ENCODE measurements at regions not wholly inside any gene's neighbourhood (a gene's known extent, or its start where the extent isn't known, plus 50 kb on each side); places are given as distances from the start of the nearest gene placed in this dataset.

DNA sequence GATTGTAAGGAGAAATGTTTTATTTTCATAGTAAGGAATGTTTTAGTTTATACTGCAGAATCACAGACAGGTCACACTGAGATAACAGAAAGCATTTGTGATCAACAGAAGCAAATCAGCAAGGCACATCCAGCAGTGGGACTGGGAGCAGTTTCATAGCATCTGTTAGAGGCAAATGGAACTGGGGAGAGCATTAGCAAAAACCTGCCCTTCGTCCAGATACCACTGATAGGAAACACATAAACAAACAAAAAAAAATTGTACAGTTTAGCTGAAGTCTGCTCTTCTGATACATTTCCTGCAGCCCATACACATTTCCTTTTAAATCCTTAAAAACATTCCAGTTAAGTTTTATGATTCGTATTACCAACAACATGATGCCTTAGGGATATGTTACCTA, 374.3 kb downstream of the PCDH7 start:
- H3K27me3 Mint-ChIP-seq (ENCODE audit: low read depth in 3 of 3), result no peaks in the 10 kb centered on the region
- no peak overlapping the region for H2AFZ ChIP-seq (ENCODE audit: insufficient read depth, low read depth, low read length, poor library complexity, severe bottlenecking)
- no peak overlapping the region for H3K4me3 Mint-ChIP-seq
- H3K36me3 ChIP-seq (replicated peaks in 1 of 2; ENCODE audit: control insufficient read depth in 1 of 2, insufficient read depth in 2 of 2, low read length in 2 of 2), result no peaks in the 10 kb centered on the region
- no peaks in the 10 kb centered on the region for H3K36me3 Mint-ChIP-seq
- H3K27ac Mint-ChIP-seq, result no peak overlapping the region
- H4K20me1 ChIP-seq (ENCODE audit: insufficient read depth, low read length), result no peaks in the 10 kb centered on the region
- H3K4me2 ChIP-seq (replicated peaks; ENCODE audit: extremely low read depth, low read length, poor library complexity, severe bottlenecking), result no peak overlapping the region
- H3K79me2 ChIP-seq (ENCODE audit: insufficient read depth, low read length), result no peaks in the 10 kb centered on the region
- no peak overlapping the region for H3K27ac ChIP-seq (ENCODE audit: low read depth in 1 of 2, low read length in 2 of 2)
- H3K4me1 ChIP-seq (ENCODE audit: control insufficient read depth in 1 of 2, insufficient read depth in 2 of 2, low read length in 2 of 2), result no peaks in the 10 kb centered on the region
- no peak overlapping the region for H3K4me3 ChIP-seq (replicated peaks in 1 of 3; ENCODE audit: low read depth in 2 of 3, low read length in 3 of 3)
- no peaks in the 10 kb centered on the region for H3K4me1 Mint-ChIP-seq
- no CpG with 5 or more reads among the region's 2 CpGs for WGBS (ENCODE audit: insufficient coverage)
- no peak for DNase-seq
- intact Hi-C loops (cut with micrococcal nuclease), result no loop called here
- H3K9me3 Mint-ChIP-seq, result peaks cover 0 to 3% (median 0%) of the 10 kb centered on the region in 7 donors
- no peaks in the 10 kb centered on the region for H3K9me3 ChIP-seq (replicated peaks in 1 of 2; ENCODE audit: control insufficient read depth in 1 of 2, insufficient read depth in 1 of 2, low read length in 2 of 2)
- TF ChIP-seq, protein P1, sequence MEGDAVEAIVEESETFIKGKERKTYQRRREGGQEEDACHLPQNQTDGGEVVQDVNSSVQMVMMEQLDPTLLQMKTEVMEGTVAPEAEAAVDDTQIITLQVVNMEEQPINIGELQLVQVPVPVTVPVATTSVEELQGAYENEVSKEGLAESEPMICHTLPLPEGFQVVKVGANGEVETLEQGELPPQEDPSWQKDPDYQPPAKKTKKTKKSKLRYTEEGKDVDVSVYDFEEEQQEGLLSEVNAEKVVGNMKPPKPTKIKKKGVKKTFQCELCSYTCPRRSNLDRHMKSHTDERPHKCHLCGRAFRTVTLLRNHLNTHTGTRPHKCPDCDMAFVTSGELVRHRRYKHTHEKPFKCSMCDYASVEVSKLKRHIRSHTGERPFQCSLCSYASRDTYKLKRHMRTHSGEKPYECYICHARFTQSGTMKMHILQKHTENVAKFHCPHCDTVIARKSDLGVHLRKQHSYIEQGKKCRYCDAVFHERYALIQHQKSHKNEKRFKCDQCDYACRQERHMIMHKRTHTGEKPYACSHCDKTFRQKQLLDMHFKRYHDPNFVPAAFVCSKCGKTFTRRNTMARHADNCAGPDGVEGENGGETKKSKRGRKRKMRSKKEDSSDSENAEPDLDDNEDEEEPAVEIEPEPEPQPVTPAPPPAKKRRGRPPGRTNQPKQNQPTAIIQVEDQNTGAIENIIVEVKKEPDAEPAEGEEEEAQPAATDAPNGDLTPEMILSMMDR (IDR thresholded peaks at IDR 0.05), result no peak
- H3K27me3 ChIP-seq (ENCODE audit: control insufficient read depth in 2 of 2, insufficient read depth in 2 of 2, low read length in 2 of 2), result no peaks in the 10 kb centered on the region
- H3K9ac ChIP-seq (ENCODE audit: insufficient read depth, low read length, poor library complexity, severe bottlenecking), result no peak overlapping the region

DNA sequence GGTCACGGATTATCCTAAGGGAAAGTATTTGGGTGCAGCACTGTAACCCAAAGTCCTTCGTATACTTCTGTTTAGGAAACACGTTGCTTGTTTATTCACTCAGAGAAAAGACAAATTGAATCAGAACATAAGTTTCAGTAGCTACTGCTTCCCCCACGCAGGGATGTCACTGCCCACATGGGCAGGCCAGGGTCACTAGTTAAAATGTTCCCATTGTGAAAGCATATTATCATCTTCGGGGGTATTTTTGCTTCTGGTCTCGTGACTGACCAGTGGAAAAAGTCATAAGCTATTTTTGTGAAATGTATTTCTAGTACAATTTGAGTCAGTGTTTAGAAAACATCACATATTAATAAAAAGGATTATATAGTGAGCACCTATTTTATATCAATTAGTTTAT, 377.8 kb downstream of the PCDH7 start:
- no peaks in the 10 kb centered on the region for H3K36me3 Mint-ChIP-seq

More for the DNA sequence above, 377.8 kb downstream of the PCDH7 start:
- Histone ChIP-seq H3K4me2 (replicated peaks; ENCODE audit: extremely low read depth, low read length, poor library complexity, severe bottlenecking) (no peak overlapping the region), H3K4me3 (replicated peaks in 1 of 3; ENCODE audit: low read depth in 2 of 3, low read length in 3 of 3) (no peak overlapping the region), H3K36me3 (replicated peaks in 1 of 2; ENCODE audit: control insufficient read depth in 1 of 2, insufficient read depth in 2 of 2, low read length in 2 of 2) (no peaks in the 10 kb centered on the region), H3K27ac (ENCODE audit: low read depth in 1 of 2, low read length in 2 of 2) (no peak overlapping the region), H3K4me1 (ENCODE audit: control insufficient read depth in 1 of 2, insufficient read depth in 2 of 2, low read length in 2 of 2) (no peaks in the 10 kb centered on the region), H3K27me3 (ENCODE audit: control insufficient read depth in 2 of 2, insufficient read depth in 2 of 2, low read length in 2 of 2) (no peaks in the 10 kb centered on the region), H3K79me2 (ENCODE audit: insufficient read depth, low read length) (no peaks in the 10 kb centered on the region), H4K20me1 (ENCODE audit: insufficient read depth, low read length) (no peaks in the 10 kb centered on the region), H2AFZ (ENCODE audit: insufficient read depth, low read depth, low read length, poor library complexity, severe bottlenecking) (no peak overlapping the region), H3K9ac (ENCODE audit: insufficient read depth, low read length, poor library complexity, severe bottlenecking) (no peak overlapping the region), H3K9me3 (replicated peaks in 1 of 2; ENCODE audit: control insufficient read depth in 1 of 2, insufficient read depth in 1 of 2, low read length in 2 of 2) (no peaks in the 10 kb centered on the region)
- intact Hi-C loops (cut with micrococcal nuclease), result no loop called here
- Mint-ChIP-seq H3K9me3 (peaks cover 0 to 3% (median 0%) of the 10 kb centered on the region in 7 donors), H3K27ac (no peak overlapping the region), H3K27me3 (ENCODE audit: low read depth in 3 of 3) (no peaks in the 10 kb centered on the region), H3K4me1 (no peaks in the 10 kb centered on the region), H3K4me3 (no peak overlapping the region)
- TF ChIP-seq, protein P1 (IDR thresholded peaks at IDR 0.05), result no peak
- no peak for DNase-seq
- 78% methylated on average over 3 of the region's 6 CpGs for WGBS (ENCODE audit: insufficient coverage)
